ENCODE measurements at regions not wholly inside any gene's neighbourhood (a gene's known extent, or its start where the extent isn't known, plus 50 kb on each side); places are given as distances from the start of the nearest gene placed in this dataset.

- no peaks in the 10 kb centered on the region for H3K27me3 ChIP-seq (ENCODE audit: control insufficient read depth, extremely low read depth, insufficient read depth, low read length)
- DNase-seq (ENCODE audit: low read depth, low spot score) (no peak), FAIRE-seq (no peak)
- no peaks in the 10 kb centered on the region for H3K4me1 ChIP-seq (ENCODE audit: control insufficient read depth, extremely low read depth, insufficient read depth, low read length)
- no peak overlapping the region for H3K4me3 ChIP-seq (ENCODE audit: control insufficient read depth in 2 of 3, extremely low read depth in 1 of 3, insufficient read depth in 2 of 3, low read depth in 1 of 3, low read length in 3 of 3)
- H3K36me3 ChIP-seq (ENCODE audit: control insufficient read depth in 2 of 2, extremely low read depth in 1 of 2, insufficient read depth in 2 of 2, low read length in 2 of 2) = no peaks in the 10 kb centered on the region
- H3K9me1 ChIP-seq (ENCODE audit: control insufficient read depth, extremely low read depth, insufficient read depth, low read length) = no peaks in the 10 kb centered on the region
- H3K27ac ChIP-seq (ENCODE audit: control insufficient read depth, insufficient read depth, low read length) = no peak overlapping the region
- TF ChIP-seq EZH2 (IDR thresholded peaks at IDR 0.05; ENCODE audit: low read length) (no peak), CTCF (optimal IDR thresholded peaks at IDR 0.05 in 1 of 3, IDR thresholded peaks at IDR 0.05 in 1 of 3, conservative IDR thresholded peaks at IDR 0.05 in 1 of 3; ENCODE audit: extremely low read depth in 1 of 3, insufficient read depth in 2 of 3, low read length in 3 of 3) (no peak)
- no peaks in the 10 kb centered on the region for H3K79me2 ChIP-seq (ENCODE audit: control insufficient read depth, insufficient read depth, low read length)
- no peak overlapping the region for H2AFZ ChIP-seq (ENCODE audit: control insufficient read depth, low read length)
- no peak overlapping the region for H3K4me2 ChIP-seq (ENCODE audit: control insufficient read depth, extremely low read depth, insufficient read depth, low read depth, low read length)
- no peak overlapping the region for H3K9ac ChIP-seq (ENCODE audit: control insufficient read depth, extremely low read depth, insufficient read depth, low read length)
- dilution Hi-C loops (cut with MboI; ENCODE audit: extremely low pct_ligation_motif_present, low sequenced_read_pairs) = no loop called here
- no peaks in the 10 kb centered on the region for H3K9me3 ChIP-seq (ENCODE audit: control insufficient read depth, low read depth, low read length)
- H4K20me1 ChIP-seq (ENCODE audit: control insufficient read depth, extremely low read depth, insufficient read depth, low read length) = no peaks in the 10 kb centered on the region
Observed at GRCh38 chr22:34687116-34687515, 378.8 kb upstream of the ISX start.

- Histone ChIP-seq H2AFZ (ENCODE audit: control insufficient read depth, low read length) (no peak overlapping the region), H4K20me1 (ENCODE audit: control insufficient read depth, extremely low read depth, insufficient read depth, low read length) (no peaks in the 10 kb centered on the region), H3K79me2 (ENCODE audit: control insufficient read depth, insufficient read depth, low read length) (no peaks in the 10 kb centered on the region), H3K9me1 (ENCODE audit: control insufficient read depth, extremely low read depth, insufficient read depth, low read length) (no peaks in the 10 kb centered on the region), H3K27me3 (ENCODE audit: control insufficient read depth, extremely low read depth, insufficient read depth, low read length) (no peaks in the 10 kb centered on the region), H3K4me1 (ENCODE audit: control insufficient read depth, extremely low read depth, insufficient read depth, low read length) (no peaks in the 10 kb centered on the region), H3K4me3 (ENCODE audit: control insufficient read depth in 2 of 3, extremely low read depth in 1 of 3, insufficient read depth in 2 of 3, low read depth in 1 of 3, low read length in 3 of 3) (no peak overlapping the region), H3K36me3 (ENCODE audit: control insufficient read depth in 2 of 2, extremely low read depth in 1 of 2, insufficient read depth in 2 of 2, low read length in 2 of 2) (no peaks in the 10 kb centered on the region), H3K27ac (ENCODE audit: control insufficient read depth, insufficient read depth, low read length) (no peak overlapping the region), H3K9me3 (ENCODE audit: control insufficient read depth, low read depth, low read length) (no peaks in the 10 kb centered on the region), H3K9ac (ENCODE audit: control insufficient read depth, extremely low read depth, insufficient read depth, low read length) (no peak overlapping the region), H3K4me2 (ENCODE audit: control insufficient read depth, extremely low read depth, insufficient read depth, low read depth, low read length) (no peak overlapping the region)
- FAIRE-seq (no peak), DNase-seq (ENCODE audit: low read depth, low spot score) (no peak)
- TF ChIP-seq CTCF (optimal IDR thresholded peaks at IDR 0.05 in 1 of 3, IDR thresholded peaks at IDR 0.05 in 1 of 3, conservative IDR thresholded peaks at IDR 0.05 in 1 of 3; ENCODE audit: extremely low read depth in 1 of 3, insufficient read depth in 2 of 3, low read length in 3 of 3) = no peak
- TF ChIP-seq EZH2 (IDR thresholded peaks at IDR 0.05; ENCODE audit: low read length) = no peak
- dilution Hi-C loops (cut with MboI; ENCODE audit: extremely low pct_ligation_motif_present, low sequenced_read_pairs) = no loop called here
Observed at GRCh38 chr22:34688825-34689224, 377.1 kb upstream of the ISX start.

Data from keratinocyte (primary cell).